ENCODE measurements at regions not wholly inside any gene's neighbourhood (a gene's known extent, or its start where the extent isn't known, plus 50 kb on each side); places are given as distances from the start of the nearest gene placed in this dataset.

GRCh38 chr4:12987284-12987683 is 496.9 kb downstream of the RAB28 start:
- Histone ChIP-seq H3K79me2 (ENCODE audit: insufficient read depth) (no peaks in the 10 kb centered on the region), H3K9me2 (peaks cover 2% of the 10 kb centered on the region; the same call in 1 of the 2 replicates), H3K4me1 (ENCODE audit: control insufficient read depth in 1 of 2, insufficient read depth in 2 of 2, low read depth in 1 of 2, low read length in 1 of 2) (no peaks in the 10 kb centered on the region), H3K36me3 (replicated peaks in 1 of 2; ENCODE audit: control insufficient read depth in 1 of 2, insufficient read depth in 2 of 2, low read length in 1 of 2) (no peaks in the 10 kb centered on the region), H3K27me3 (ENCODE audit: insufficient read depth) (no peaks in the 10 kb centered on the region), H3K4me3 (ENCODE audit: low read depth in 2 of 2, low read length in 1 of 2) (no peak overlapping the region), H3K4me2 (no peak overlapping the region), H3K27ac (ENCODE audit: low read depth in 2 of 2, low read length in 1 of 2) (no peak overlapping the region), H3K9ac (no peak overlapping the region), H3K9me3 (no peaks in the 10 kb centered on the region), H4K20me1 (ENCODE audit: insufficient read depth) (no peaks in the 10 kb centered on the region), H3F3A (replicated peaks; ENCODE audit: insufficient read depth) (no peaks in the 10 kb centered on the region), H2AFZ (ENCODE audit: low read depth) (no peak overlapping the region)
- CTCF ChIA-PET = no interaction called here
- POLR2A ChIA-PET = no interaction called here
- no peak for TF ChIP-seq CHD2 (IDR thresholded peaks at IDR 0.05; ENCODE audit: low read length, partially characterized antibody)
- no peak for TF ChIP-seq IRF3 (IDR thresholded peaks at IDR 0.05; ENCODE audit: low read depth, low read length)
- no peak for TF ChIP-seq SIN3A (IDR thresholded peaks at IDR 0.05; ENCODE audit: borderline replicate concordance, low read depth, low read length)
- no peak for TF ChIP-seq RFX5 (IDR thresholded peaks at IDR 0.05; ENCODE audit: low read length)
- no peak for TF ChIP-seq SMC3 (IDR thresholded peaks at IDR 0.05; ENCODE audit: low read depth, low read length)
- TF ChIP-seq MAX (IDR thresholded peaks at IDR 0.05; ENCODE audit: low read depth) = no peak
- TF ChIP-seq RAD21 (IDR thresholded peaks at IDR 0.05; ENCODE audit: low read length) = no peak
- TF ChIP-seq USF2 (IDR thresholded peaks at IDR 0.05; ENCODE audit: borderline replicate concordance, low read depth, low read length) = no peak
- TF ChIP-seq NFIC (IDR thresholded peaks at IDR 0.05; ENCODE audit: borderline replicate concordance) = no peak
- no peak for TF ChIP-seq ELF1 (IDR thresholded peaks at IDR 0.05)
- no peak for TF ChIP-seq EP300 (IDR thresholded peaks at IDR 0.05; ENCODE audit: borderline replicate concordance in 1 of 2, low read depth in 1 of 2, low read length in 1 of 2)
- no peak for TF ChIP-seq FOSL2 (IDR thresholded peaks at IDR 0.05; ENCODE audit: borderline replicate concordance, low read depth)
- no peak for TF ChIP-seq REST (IDR thresholded peaks at IDR 0.05; ENCODE audit: low read depth, low read length)
- no peak for DNase-seq
- 8% methylated on average over 2 of the region's 2 CpGs for WGBS (ENCODE audit: low lambda C conversion rate)
